ENCODE measurements at regions not wholly inside any gene's neighbourhood (a gene's known extent, or its start where the extent isn't known, plus 50 kb on each side); places are given as distances from the start of the nearest gene placed in this dataset.

DNA sequence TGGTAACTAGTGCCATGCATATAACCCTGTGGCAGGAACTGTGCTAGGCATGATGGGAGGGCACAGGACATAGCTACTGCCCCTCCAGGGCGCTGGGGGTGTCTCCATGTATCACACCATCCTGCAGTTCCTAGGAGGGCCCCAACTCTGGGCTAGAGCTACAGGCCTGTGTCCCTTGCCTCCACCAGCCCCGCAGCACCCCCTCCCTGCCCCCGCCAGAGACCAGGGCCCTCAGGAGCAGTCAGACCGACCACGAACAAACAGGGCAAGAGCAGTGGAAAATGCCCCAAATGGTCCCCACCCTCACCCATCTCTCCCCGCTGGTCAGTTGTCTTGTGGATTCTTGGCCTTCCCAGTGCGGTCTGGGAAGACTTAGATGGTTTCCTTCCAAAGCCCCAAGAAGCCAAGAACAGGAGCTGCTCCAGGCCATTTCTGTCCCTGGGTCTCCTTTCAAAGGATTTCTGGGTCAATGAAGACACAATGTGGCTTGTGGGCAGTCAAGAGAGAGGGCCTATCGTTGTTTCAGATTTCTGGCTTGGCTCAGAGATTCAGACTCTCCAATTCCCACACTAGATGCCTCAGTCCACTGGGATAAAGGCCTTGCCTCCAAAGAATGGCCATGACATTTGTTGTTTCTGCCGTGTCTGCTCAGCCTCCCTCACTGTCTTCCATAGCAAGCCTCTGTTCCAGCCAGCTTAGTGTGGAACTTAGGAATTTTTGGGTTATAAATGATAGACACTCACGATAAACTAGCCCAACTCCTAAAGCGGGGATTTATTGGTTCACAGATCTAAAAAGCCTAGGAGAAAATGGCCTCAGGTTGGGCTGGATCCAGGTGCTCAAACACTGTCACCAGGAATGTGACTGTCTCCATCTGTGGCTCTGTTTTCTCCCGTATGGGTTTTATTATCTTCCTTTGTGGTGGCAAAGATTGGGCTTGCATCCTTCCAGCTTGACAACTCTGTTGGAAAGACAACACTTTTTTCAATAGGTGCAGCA lies 80.6 kb downstream of the LSM3 start:
- no peaks in the 10 kb centered on the region for H3K36me3 ChIP-seq
- no peak overlapping the region for H3K4me2 ChIP-seq
- no peak overlapping the region for H3K27ac ChIP-seq
- H4K20me1 ChIP-seq, result peaks cover 0 to 4% (median 0%) of the 10 kb centered on the region in 11 experiments; a peak in 3 of 22 replicates
- H3K4me1 ChIP-seq, result no peaks in the 10 kb centered on the region; a peak in 1 of 20 replicates
- H3K9ac ChIP-seq, result 0 out of 22 replicates have a peak overlapping the region, but pooled peaks of 1 of the 11 experiments have one; percentile 0
- H3K9me3 ChIP-seq (replicated peaks in 1 of 11), result 0 out of 22 replicates have a peak, but pooled peaks cover 0 to 3% (median 0%) of the 10 kb centered on the region in 11 experiments
- peaks cover 0 to 11% (median 0%) of the 10 kb centered on the region in 11 experiments; a peak in 8 of 22 replicates for H3K27me3 ChIP-seq
- H3K4me3 ChIP-seq, result no peak overlapping the region
- no peak for TF ChIP-seq Cebpa-rat (IDR thresholded peaks at IDR 0.05)

- Histone ChIP-seq H3K4me3 (no peak overlapping the region), H3K27ac (no peak overlapping the region), H3K4me2 (no peak overlapping the region), H3K36me3 (no peaks in the 10 kb centered on the region), H3K9ac (0 out of 22 replicates have a peak overlapping the region, but pooled peaks of 1 of the 11 experiments have one; percentile 13), H3K4me1 (no peaks in the 10 kb centered on the region; a peak in 1 of 20 replicates), H4K20me1 (peaks cover 0 to 4% (median 0%) of the 10 kb centered on the region in 11 experiments; a peak in 3 of 22 replicates), H3K9me3 (replicated peaks in 1 of 11) (0 out of 22 replicates have a peak, but pooled peaks cover 0 to 3% (median 0%) of the 10 kb centered on the region in 11 experiments), H3K27me3 (peaks cover 0 to 11% (median 0%) of the 10 kb centered on the region in 11 experiments; a peak in 8 of 22 replicates)
- TF ChIP-seq Cebpa-rat (IDR thresholded peaks at IDR 0.05), result no peak
These were observed 81.8 kb downstream of the LSM3 start for GRCh38 chr3:14260463-14260862.

DNA sequence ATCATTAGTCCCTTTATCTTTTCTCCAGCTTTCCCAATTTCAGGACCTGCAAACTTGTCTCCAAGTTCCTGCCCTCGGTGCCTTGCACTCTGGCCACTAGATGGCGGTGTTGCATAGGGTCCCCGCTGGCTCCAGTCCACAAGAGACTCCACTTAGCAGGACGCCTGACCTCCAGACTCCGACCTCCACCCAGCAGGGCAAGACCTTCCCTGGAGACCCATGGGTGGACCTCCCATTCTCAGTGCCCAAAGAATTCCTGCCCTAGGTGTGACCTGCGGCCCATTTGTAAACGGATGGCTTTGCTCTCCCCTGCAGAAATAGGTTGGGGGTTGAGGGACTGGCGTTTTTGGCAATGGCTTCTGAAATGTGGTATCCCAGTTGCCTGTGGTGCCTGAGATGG lies 82.6 kb downstream of the LSM3 start:
- Histone ChIP-seq H3K4me1 (no peaks in the 10 kb centered on the region; a peak in 1 of 20 replicates), H3K4me2 (peak overlapping the region in 1 of 11 experiments; percentile 44; a peak in 1 of 22 replicates), H3K4me3 (no peak overlapping the region), H3K9me3 (replicated peaks in 1 of 11) (0 out of 22 replicates have a peak, but pooled peaks cover 0 to 3% (median 0%) of the 10 kb centered on the region in 11 experiments), H3K9ac (no peak overlapping the region), H3K27me3 (peaks cover 0 to 11% (median 0%) of the 10 kb centered on the region in 11 experiments; a peak in 8 of 22 replicates), H4K20me1 (peaks cover 0 to 4% (median 0%) of the 10 kb centered on the region in 11 experiments; a peak in 3 of 22 replicates), H3K36me3 (no peaks in the 10 kb centered on the region), H3K27ac (no peak overlapping the region)
- TF ChIP-seq Cebpa-rat (IDR thresholded peaks at IDR 0.05), result no peak

- TF ChIP-seq Cebpa-rat (IDR thresholded peaks at IDR 0.05), result no peak
- Histone ChIP-seq H3K4me2 (no peak overlapping the region), H3K9me3 (replicated peaks in 1 of 11) (0 out of 22 replicates have a peak, but pooled peaks cover 0 to 3% (median 0%) of the 10 kb centered on the region in 11 experiments), H3K27me3 (peaks cover 0 to 11% (median 0%) of the 10 kb centered on the region in 11 experiments; a peak in 7 of 22 replicates), H3K36me3 (no peaks in the 10 kb centered on the region), H4K20me1 (peaks cover 0 to 8% (median 0%) of the 10 kb centered on the region in 11 experiments; a peak in 3 of 22 replicates), H3K27ac (no peak overlapping the region), H3K9ac (no peak overlapping the region), H3K4me1 (no peaks in the 10 kb centered on the region), H3K4me3 (no peak overlapping the region)
These were observed 83.6 kb downstream of the LSM3 start for GRCh38 chr3:14262212-14262611.

- Histone ChIP-seq H4K20me1 (peaks cover 0 to 8% (median 0%) of the 10 kb centered on the region in 11 experiments; a peak in 3 of 22 replicates), H3K27me3 (peaks cover 0 to 11% (median 0%) of the 10 kb centered on the region in 11 experiments; a peak in 7 of 22 replicates), H3K4me1 (no peaks in the 10 kb centered on the region), H3K36me3 (no peaks in the 10 kb centered on the region), H3K4me2 (no peak overlapping the region), H3K9ac (no peak overlapping the region), H3K4me3 (no peak overlapping the region), H3K9me3 (replicated peaks in 1 of 11) (0 out of 22 replicates have a peak, but pooled peaks cover 0 to 3% (median 0%) of the 10 kb centered on the region in 11 experiments), H3K27ac (no peak overlapping the region)
- no peak for TF ChIP-seq Cebpa-rat (IDR thresholded peaks at IDR 0.05)
These were observed 84.2 kb downstream of the LSM3 start for GRCh38 chr3:14262867-14263266.

- H3K4me2 ChIP-seq, result no peak overlapping the region
- H3K36me3 ChIP-seq, result no peaks in the 10 kb centered on the region
- peaks cover 0 to 8% (median 0%) of the 10 kb centered on the region in 11 experiments; a peak in 3 of 22 replicates for H4K20me1 ChIP-seq
- peaks cover 0 to 11% (median 0%) of the 10 kb centered on the region in 11 experiments; a peak in 7 of 22 replicates for H3K27me3 ChIP-seq
- no peak overlapping the region for H3K9ac ChIP-seq
- H3K4me3 ChIP-seq, result no peak overlapping the region
- H3K9me3 ChIP-seq (replicated peaks in 1 of 11), result 0 out of 22 replicates have a peak, but pooled peaks cover 0 to 3% (median 0%) of the 10 kb centered on the region in 11 experiments
- no peak overlapping the region for H3K27ac ChIP-seq
- no peak for TF ChIP-seq Cebpa-rat (IDR thresholded peaks at IDR 0.05)
- H3K4me1 ChIP-seq, result no peaks in the 10 kb centered on the region
These were observed 84.8 kb downstream of the LSM3 start for GRCh38 chr3:14263317-14264005.

- H4K20me1 ChIP-seq, result peaks cover 0 to 8% (median 0%) of the 10 kb centered on the region in 11 experiments; a peak in 3 of 22 replicates
- no peak overlapping the region for H3K4me2 ChIP-seq
These were observed 86.8 kb downstream of the LSM3 start for GRCh38 chr3:14265246-14265962.

DNA sequence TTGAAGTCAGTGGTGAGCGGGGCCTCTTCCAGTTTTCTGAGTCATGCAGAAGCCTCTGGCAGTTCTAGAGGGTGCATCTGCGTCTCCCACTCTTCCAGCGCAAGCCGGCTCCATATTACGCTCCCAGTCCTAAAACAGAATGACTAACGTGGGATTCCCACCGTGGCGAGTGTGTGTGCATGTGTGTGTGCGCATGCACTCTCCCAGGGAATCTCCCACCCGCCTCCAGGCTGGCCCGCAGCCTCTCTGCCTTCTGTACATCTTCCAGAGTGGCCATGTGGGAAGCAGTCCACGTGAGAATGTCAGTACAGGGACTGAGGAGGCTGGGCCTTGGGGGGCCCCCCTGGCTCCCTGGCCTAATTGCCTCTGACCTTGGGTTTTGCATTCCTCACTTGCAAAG lies 87.7 kb downstream of the LSM3 start:
- H3K9me3 ChIP-seq (replicated peaks in 1 of 11), result peaks cover 0 to 5% (median 0%) of the 10 kb centered on the region in 11 experiments; a peak in 1 of 22 replicates
- no peaks in the 10 kb centered on the region for H3K4me1 ChIP-seq
- no peak overlapping the region for H3K27ac ChIP-seq
- no peak overlapping the region for H3K9ac ChIP-seq
- H3K27me3 ChIP-seq, result peaks cover 0 to 11% (median 0%) of the 10 kb centered on the region in 11 experiments; a peak in 7 of 22 replicates
- H3K4me3 ChIP-seq, result no peak overlapping the region
- H3K36me3 ChIP-seq, result no peaks in the 10 kb centered on the region
- H4K20me1 ChIP-seq, result peaks cover 0 to 8% (median 0%) of the 10 kb centered on the region in 11 experiments; a peak in 2 of 22 replicates
- H3K4me2 ChIP-seq, result no peak overlapping the region
- TF ChIP-seq Cebpa-rat (IDR thresholded peaks at IDR 0.05), result no peak

More at GRCh38 chr3:14265246-14265962, 86.8 kb downstream of the LSM3 start:
- Histone ChIP-seq H3K4me3 (no peak overlapping the region), H3K9me3 (replicated peaks in 1 of 11) (peaks cover 0 to 5% (median 0%) of the 10 kb centered on the region in 11 experiments; a peak in 1 of 22 replicates), H3K27ac (no peak overlapping the region), H3K27me3 (peaks cover 0 to 11% (median 0%) of the 10 kb centered on the region in 11 experiments; a peak in 7 of 22 replicates), H3K4me1 (no peaks in the 10 kb centered on the region), H3K36me3 (no peaks in the 10 kb centered on the region), H3K9ac (no peak overlapping the region)
- no peak for TF ChIP-seq Cebpa-rat (IDR thresholded peaks at IDR 0.05)
